GM12892 (cell line): ENCODE measurements at regions not wholly inside any gene's neighbourhood (a gene's known extent, or its start where the extent isn't known, plus 50 kb on each side); places are given as distances from the start of the nearest gene placed in this dataset.

Experiments
- POLR2A ChIP-seq: IDR thresholded peaks from 2 replicates; pipeline ENCODE4 v1.6.1; 2011; ENCODE audit warnings: low read depth, low read length, control low read depth
- POLR2AphosphoS5 ChIP-seq: IDR thresholded peaks from 2 replicates; pipeline ENCODE4 v1.6.1; 2011; ENCODE audit warnings: low read depth, low read length, control low read depth
- TAF1 ChIP-seq: IDR thresholded peaks from 2 replicates; pipeline ENCODE4 v1.6.1; 2011; ENCODE audit warnings: low read depth, mild to moderate bottlenecking, control low read depth, low read length, borderline replicate concordance

DNA sequence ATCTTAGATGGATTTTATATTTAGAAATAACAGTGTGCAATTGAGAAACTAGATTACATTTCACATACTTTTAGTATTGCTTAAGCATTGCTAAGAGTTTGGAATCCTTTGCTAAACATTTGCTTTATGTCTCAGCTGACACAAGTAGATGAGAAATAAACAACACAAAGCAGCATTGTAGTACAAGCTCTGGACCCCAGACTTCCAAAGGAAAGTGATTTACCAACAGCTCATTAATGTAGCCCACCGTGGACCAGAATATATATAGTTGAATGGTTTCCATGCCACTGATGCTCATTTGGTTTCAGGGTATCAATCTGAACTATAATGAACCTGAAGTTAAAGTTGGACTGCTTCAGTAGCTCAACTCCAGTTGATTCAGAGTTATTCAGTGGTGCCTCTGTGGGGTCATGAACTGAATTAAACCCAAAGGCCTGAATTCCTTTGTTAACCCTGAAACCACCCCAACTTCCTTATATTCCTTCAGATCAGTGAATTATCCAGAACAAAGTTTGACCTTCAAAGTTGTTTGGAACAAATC lies 132.1 kb upstream of the NEIL3 start:
- TF ChIP-seq POLR2AphosphoS5 (no peak), POLR2A (no peak), TAF1 (no peak)
